Upper lobe of left lung (tissue), 6 donors: ENCODE measurements at regions not wholly inside any gene's neighbourhood (a gene's known extent, or its start where the extent isn't known, plus 50 kb on each side); places are given as distances from the start of the nearest gene placed in this dataset.

Experiments used
- ATAC-seq, 2 donors: fragments of 200-7000 bp; cut with Tn5 transposase; one replicate each; pipeline ENCODE4 v1.9.1; 2022; ENCODE audit warnings: mild to moderate bottlenecking in 2 of 2, moderate library complexity in 2 of 2; ENCODE audit not compliant: low FRiP score in 2 of 2
- DNase-seq, 2 donors: peaks; one replicate each; pipeline ENCODE4 v3.0.0-alpha.2; 2019 to 2020
- H3K27ac ChIP-seq, 4 donors: fragments of 200-600 bp; sonication (generic); one replicate each; pipeline ENCODE4 v1.5.1; 2016 to 2019
- H3K27me3 ChIP-seq, 4 donors: fragments of 200-600 bp; sonication (generic); one replicate each; pipeline ENCODE4 v1.5.1; 2017 to 2019
- H3K36me3 ChIP-seq, 4 donors: fragments of 200-600 bp; sonication (generic); one replicate each; pipeline ENCODE4 v1.5.1; 2016 to 2019
- H3K4me1 ChIP-seq, 4 donors: fragments of 200-600 bp; sonication (generic); one replicate each; pipeline ENCODE4 v1.5.1; 2018 to 2019
- H3K4me3 ChIP-seq, 4 donors: fragments of 200-600 bp; sonication (generic); one replicate each; pipeline ENCODE4 v1.5.1; 2017 to 2019; ENCODE audit warnings: mild to moderate bottlenecking in 2 of 4, moderate library complexity in 1 of 4
- H3K9me3 ChIP-seq, 4 donors: fragments of 200-600 bp; sonication (generic); one replicate each; pipeline ENCODE4 v1.5.1; 2018 to 2019
- CTCF ChIP-seq, 6 experiments: fragments of 450-650 bp in 4 of 6; fragments of 200-600 bp in 2 of 6; sonication (generic) in 2 of 6; IDR thresholded peaks; one replicate each; pipeline ENCODE4 v1.5.1; 2016 to 2019; ENCODE audit warnings: antibody characterized with exemption in 6 of 6
- EP300 ChIP-seq, 4 donors: sonication (generic); formaldehyde crosslinking; IDR thresholded peaks; one replicate each; pipeline ENCODE4 v1.5.1; 2017; ENCODE audit warnings: antibody characterized with exemption in 4 of 4, control low read depth in 2 of 4
- POLR2A ChIP-seq, 4 donors: fragments of 450-650 bp; IDR thresholded peaks; one replicate each; pipeline ENCODE4 v1.5.1; 2016 to 2017; ENCODE audit warnings: antibody characterized with exemption in 4 of 4, mild to moderate bottlenecking in 2 of 4
- POLR2AphosphoS5 ChIP-seq, 2 donors: sonication (generic); formaldehyde crosslinking; IDR thresholded peaks; one replicate each; pipeline ENCODE4 v1.5.1; 2017; ENCODE audit warnings: antibody characterized with exemption in 2 of 2
- WGBS, 2 donors: methylation state at CpG; one replicate each; pipeline ENCODE4 v1.1.5; 2017 to 2018; 5-methylcytosine and 5-hydroxymethylcytosine counted together
- donor health status: DM: no; HTN: no; CAD: no; lungs with moderate emphysema.
- donor health status: DM: no; HTN: yes; CAD: no; lungs with severe emphysema.

- DNase-seq = no peak
- Histone ChIP-seq H3K36me3 (no peaks in the 10 kb centered on the region), H3K9me3 (no peaks in the 10 kb centered on the region), H3K27me3 (no peaks in the 10 kb centered on the region), H3K4me1 (no peaks in the 10 kb centered on the region), H3K4me3 (no peak overlapping the region), H3K27ac (no peak overlapping the region)
- TF ChIP-seq POLR2AphosphoS5 (IDR thresholded peaks at IDR 0.05) = no peak
- no peak for TF ChIP-seq POLR2A (IDR thresholded peaks at IDR 0.05)
- TF ChIP-seq CTCF (IDR thresholded peaks at IDR 0.05) = no peak
- no peak for TF ChIP-seq EP300 (IDR thresholded peaks at IDR 0.05)
- WGBS, 2 donors = 84 to 85% methylated on average over 1 of the region's 1 CpG
- ATAC-seq = no peak
Observed at GRCh38 chr11:76728227-76728626, 54.9 kb upstream of the TSKU start.

- ATAC-seq (no peak), DNase-seq (no peak)
- TF ChIP-seq POLR2AphosphoS5 (IDR thresholded peaks at IDR 0.05) (no peak), EP300 (IDR thresholded peaks at IDR 0.05) (no peak), CTCF (IDR thresholded peaks at IDR 0.05) (no peak), POLR2A (IDR thresholded peaks at IDR 0.05) (no peak)
- Histone ChIP-seq H3K9me3 (no peaks in the 10 kb centered on the region), H3K4me1 (peaks cover 0 to under 1% (median 0%) of the 10 kb centered on the region in 4 donors), H3K27me3 (no peaks in the 10 kb centered on the region), H3K4me3 (no peak overlapping the region), H3K36me3 (no peaks in the 10 kb centered on the region), H3K27ac (no peak overlapping the region)
- WGBS, 2 donors = 67 to 87% methylated on average over 1 of the region's 1 CpG
Observed at GRCh38 chr11:76728778-76729177, 54.4 kb upstream of the TSKU start.

GRCh38 chr11:76729214-76729613 lies 53.9 kb upstream of the TSKU start:
- H3K36me3 ChIP-seq = no peaks in the 10 kb centered on the region
- no peaks in the 10 kb centered on the region for H3K27me3 ChIP-seq
- no peak overlapping the region for H3K27ac ChIP-seq
- no peak for ATAC-seq
- no peak for TF ChIP-seq CTCF (IDR thresholded peaks at IDR 0.05)
- no peak for TF ChIP-seq POLR2AphosphoS5 (IDR thresholded peaks at IDR 0.05)
- no peak for TF ChIP-seq EP300 (IDR thresholded peaks at IDR 0.05)
- TF ChIP-seq POLR2A (IDR thresholded peaks at IDR 0.05) = no peak
- 91 to 100% methylated on average over 1 of the region's 1 CpG for WGBS, 2 donors
- H3K4me1 ChIP-seq = peaks cover 0 to 4% (median 1%) of the 10 kb centered on the region in 4 donors
- no peak overlapping the region for H3K4me3 ChIP-seq
- no peaks in the 10 kb centered on the region for H3K9me3 ChIP-seq
- no peak for DNase-seq

- Histone ChIP-seq H3K4me3 (no peak overlapping the region), H3K27me3 (no peaks in the 10 kb centered on the region), H3K36me3 (no peaks in the 10 kb centered on the region), H3K4me1 (peaks cover 0 to 6% (median 2%) of the 10 kb centered on the region in 4 donors), H3K9me3 (no peaks in the 10 kb centered on the region), H3K27ac (no peak overlapping the region)
- ATAC-seq (no peak), DNase-seq (no peak)
- WGBS, 2 donors = 69 to 85% methylated on average over 6 of the region's 6 CpGs
- no peak for TF ChIP-seq EP300 (IDR thresholded peaks at IDR 0.05)
- TF ChIP-seq CTCF (IDR thresholded peaks at IDR 0.05) = no peak
- TF ChIP-seq POLR2AphosphoS5 (IDR thresholded peaks at IDR 0.05) = no peak
- no peak for TF ChIP-seq POLR2A (IDR thresholded peaks at IDR 0.05)
Observed at GRCh38 chr11:76730887-76731565, 52.1 kb upstream of the TSKU start.

GRCh38 chr11:76732643-76733042 lies 50.5 kb upstream of the TSKU start:
- H3K9me3 ChIP-seq = no peaks in the 10 kb centered on the region
- peaks cover 0 to 6% (median 3%) of the 10 kb centered on the region in 4 donors for H3K4me1 ChIP-seq
- DNase-seq (no peak), ATAC-seq (no peak)
- no peak overlapping the region for H3K4me3 ChIP-seq
- H3K27ac ChIP-seq = no peak overlapping the region
- no peaks in the 10 kb centered on the region for H3K36me3 ChIP-seq
- WGBS, 2 donors = 87 to 97% methylated on average over 2 of the region's 2 CpGs
- TF ChIP-seq POLR2A (IDR thresholded peaks at IDR 0.05) (no peak), CTCF (IDR thresholded peaks at IDR 0.05) (no peak), POLR2AphosphoS5 (IDR thresholded peaks at IDR 0.05) (no peak), EP300 (IDR thresholded peaks at IDR 0.05) (no peak)
- no peaks in the 10 kb centered on the region for H3K27me3 ChIP-seq
